Inflammatory macrophage treated with lipopolysaccharide for 1 hour (primary cell): ENCODE measurements at regions not wholly inside any gene's neighbourhood (a gene's known extent, or its start where the extent isn't known, plus 50 kb on each side); places are given as distances from the start of the nearest gene placed in this dataset.

Experiments used
- DNase-seq, 2 donors: peaks; one replicate each; pipeline ENCODE4 v3.0.0-alpha.2; 2020 to 2022

DNA sequence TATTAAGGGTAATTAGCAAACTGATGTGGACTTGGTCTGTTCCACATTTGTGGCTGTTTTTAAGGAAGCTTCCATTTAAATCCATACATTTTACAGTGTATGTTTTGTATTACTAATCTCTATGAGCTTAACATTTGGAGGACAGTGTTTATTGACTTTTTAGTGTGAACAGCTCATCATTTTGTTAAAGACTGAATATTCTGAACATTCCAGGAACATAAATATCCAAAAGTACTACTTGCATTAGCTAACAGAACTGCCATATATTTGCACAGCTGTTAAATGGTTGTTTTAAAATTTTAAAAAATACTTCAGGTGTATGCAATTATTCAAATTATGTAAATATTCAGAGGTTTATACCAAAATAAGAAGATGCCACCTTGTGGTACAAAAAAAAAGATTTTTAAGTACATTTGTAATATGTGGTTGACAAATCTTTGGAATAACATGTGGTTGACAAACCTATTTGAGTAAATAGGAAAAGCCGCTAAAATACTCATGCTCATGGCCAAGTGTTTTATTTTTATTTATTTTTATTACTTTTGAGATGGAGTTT is 439.7 kb upstream of the FANCL start:
- no peak for DNase-seq

DNA sequence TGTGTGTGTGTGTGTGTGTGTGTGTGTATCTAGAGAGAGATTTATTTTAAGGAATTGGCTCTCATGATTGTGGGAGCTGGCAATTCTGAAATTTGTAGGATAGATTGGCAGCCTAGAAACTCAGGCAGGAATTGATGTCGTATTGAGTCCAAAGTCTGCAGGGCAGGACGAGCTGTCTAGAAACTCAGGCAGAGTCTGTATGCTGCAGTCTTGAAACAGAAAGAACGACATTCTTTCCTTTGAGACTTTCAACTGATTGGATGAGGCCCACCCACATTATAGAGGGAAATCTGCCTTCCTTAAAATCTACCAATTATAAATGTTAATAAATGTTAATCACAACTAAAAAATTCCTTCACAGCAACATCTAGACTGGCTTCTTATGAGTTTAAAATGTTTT is 436.6 kb upstream of the FANCL start:
- DNase-seq, result no peak

DNA sequence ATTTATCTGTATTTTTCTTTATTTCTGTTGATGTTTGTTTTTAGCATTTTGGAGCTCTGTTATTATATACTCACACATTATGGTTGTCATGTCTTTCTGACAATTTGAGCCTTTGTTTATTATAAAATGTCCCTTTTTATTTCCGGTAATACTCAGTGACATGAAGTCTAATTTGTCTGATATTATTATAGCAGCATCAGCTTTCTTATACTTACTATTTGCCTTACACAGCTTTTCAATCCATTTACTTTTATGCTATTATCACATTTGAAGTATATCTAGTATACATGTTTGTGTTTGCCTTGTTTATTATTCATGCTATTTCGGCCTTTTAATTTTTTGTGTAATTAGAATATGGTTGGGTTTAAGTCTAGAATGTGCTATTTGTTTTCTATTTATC is 430.6 kb upstream of the FANCL start:
- no peak for DNase-seq

DNA sequence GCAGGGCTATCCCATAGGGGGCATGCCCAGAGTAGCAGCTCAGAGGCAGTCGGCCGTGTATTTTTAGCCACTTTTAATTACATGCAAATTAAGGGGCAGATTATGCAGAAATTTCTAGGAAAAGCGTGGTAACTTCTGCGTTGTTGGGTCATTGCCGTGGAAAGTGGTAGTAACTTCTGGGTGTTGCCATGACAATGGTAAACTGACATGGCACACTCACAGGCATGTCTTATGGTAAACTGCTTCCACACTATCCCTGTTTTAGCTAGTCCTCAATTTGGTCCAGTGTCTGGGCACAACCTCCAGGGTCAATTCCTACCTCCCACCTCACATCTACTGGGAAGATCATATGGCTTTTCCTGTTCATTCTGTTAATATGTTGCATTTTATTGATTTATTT is 428.9 kb upstream of the FANCL start:
- no peak for DNase-seq

DNA sequence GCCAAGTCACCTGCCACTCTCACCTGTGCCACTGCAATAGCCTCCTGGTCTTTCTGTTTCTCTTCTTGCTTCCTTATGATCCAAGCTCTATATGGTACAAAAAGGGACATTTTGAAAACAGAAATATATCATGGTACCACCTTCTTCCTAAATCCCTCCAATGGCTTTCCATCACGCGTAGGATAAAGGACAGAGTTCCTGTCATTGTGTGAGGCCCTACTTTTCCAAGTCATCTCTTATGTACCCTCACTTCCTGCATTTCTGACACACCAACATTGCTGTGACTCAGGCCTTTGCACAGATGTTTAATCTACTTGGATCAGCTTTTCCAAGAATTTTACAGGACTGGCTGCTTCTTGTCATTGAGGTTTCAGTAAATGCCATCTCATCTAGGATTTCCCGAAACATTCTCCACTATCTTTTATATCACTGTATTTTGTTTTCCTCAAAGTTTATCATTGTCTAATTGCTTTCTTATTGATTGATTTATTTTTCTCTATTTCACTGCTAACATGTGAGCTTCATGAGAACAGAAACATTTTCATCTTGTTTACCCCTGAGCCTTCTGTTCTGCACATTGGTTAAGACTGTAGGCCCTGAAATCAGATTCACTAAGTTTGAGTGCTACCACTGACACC is 426.1 kb upstream of the FANCL start:
- no peak for DNase-seq

DNA sequence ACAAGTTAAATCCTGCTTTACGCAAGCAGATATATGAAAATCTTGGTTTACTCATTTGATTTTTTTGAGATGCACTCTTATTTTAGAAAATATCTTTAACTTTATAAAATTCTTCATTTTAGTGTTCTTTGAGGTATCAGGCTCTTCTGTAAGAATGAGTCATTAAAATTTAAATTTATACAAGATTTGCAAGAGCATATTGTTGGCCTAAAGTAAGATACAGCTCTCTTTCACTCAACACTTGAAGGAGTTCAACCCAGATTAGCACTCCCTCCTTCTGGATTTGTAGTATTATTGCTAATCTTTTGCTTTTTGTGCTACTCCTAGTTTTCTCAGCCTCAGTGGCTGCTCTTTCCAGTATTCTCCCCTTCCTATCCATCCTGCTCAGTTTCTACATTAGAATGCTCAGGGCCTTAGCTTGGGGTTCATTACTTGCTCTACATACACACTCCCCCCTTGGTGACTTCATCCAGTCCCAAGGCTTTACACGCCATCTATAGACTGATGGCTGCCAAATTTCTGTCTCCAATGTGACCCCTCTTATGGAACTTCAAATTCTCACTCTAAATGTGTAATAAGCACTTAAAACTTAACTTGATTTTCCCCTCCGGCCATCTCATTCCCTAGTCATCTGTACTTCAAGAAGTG is 425.3 kb upstream of the FANCL start:
- no peak for DNase-seq

DNA sequence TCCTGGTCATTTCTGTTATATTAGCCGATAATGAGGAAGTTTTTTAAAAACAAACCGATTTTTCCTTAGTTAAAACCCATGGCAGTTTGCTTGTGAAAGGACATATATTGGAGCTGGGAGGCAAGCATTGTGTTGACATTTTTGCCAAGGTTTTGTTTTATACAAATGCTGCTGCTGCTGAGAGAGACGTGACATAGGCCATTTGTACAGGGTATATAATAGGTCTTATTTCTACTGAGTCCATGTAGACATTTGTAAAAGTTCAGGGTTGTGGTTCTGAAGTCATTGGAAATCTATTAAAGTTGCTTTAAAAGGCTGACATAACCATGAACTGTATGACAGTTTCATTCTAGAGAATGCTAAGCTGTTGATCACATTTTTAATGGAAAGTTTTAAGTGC is 424.0 kb upstream of the FANCL start:
- no peak for DNase-seq

DNA sequence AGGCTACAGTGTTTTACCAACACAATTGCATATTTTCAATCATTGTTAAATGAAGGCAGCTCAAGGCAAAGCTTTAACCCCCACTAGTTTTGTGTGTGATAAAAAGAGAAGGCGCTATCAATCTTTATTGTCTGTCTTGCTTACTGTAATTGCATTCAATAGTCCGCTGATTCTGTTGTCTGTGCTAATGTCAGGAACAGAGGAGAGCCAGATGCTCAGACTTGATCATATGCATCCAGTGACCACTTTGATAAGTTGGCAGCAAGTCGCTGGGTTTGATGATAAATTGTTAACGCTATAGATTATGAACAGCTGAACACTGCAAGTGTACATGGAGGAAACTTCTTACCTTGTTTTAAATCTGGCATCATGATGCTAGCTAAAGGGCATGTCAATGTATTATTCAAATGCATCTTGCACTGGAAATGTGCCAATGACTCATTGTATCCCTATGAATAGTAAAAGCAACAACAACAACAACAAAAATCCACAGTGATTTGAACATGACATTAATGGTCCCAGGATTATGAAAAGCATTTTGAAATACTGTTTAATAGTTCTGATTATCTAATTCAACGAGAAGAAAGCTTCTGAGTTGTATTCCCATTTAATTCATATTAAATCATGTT is 423.5 kb upstream of the FANCL start:
- DNase-seq, result no peak

DNA sequence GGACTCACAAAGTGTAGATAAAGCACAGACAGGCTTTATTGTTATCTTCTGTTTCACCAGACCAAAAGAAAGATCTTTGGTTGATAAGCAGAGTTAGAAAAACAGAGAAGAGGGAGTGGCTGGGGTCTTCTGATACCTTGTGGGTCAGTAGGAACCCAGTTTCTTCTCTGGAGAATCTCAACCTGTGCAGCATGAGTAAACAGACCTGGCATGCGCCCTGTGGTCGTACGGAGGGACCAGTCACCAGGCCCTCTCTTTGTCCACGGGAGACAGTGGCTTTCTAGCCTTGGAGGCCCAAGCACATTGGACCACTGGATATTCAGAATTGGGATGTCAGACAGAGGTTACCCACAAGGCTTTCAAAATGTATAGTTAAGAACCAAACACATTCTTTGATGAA is 418.9 kb upstream of the FANCL start:
- DNase-seq, result no peak

DNA sequence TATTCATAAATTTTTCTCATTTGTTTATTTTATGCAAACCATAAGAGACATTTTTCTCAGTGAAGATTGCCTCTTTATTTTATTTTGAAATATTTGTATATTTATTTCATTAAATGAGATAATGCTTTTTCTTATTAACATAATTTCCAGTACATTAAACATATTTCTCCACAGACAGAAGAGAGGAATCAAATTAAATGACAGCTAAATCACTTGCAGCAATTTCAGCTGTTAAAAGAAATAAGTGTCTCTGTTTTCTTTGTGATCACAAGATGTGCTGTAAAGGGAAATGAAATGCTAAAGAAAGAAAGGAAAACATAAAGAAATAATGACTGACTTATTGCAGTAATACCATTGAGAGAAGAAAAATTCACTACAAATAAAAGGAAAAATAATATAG is 414.0 kb upstream of the FANCL start:
- no peak for DNase-seq

DNA sequence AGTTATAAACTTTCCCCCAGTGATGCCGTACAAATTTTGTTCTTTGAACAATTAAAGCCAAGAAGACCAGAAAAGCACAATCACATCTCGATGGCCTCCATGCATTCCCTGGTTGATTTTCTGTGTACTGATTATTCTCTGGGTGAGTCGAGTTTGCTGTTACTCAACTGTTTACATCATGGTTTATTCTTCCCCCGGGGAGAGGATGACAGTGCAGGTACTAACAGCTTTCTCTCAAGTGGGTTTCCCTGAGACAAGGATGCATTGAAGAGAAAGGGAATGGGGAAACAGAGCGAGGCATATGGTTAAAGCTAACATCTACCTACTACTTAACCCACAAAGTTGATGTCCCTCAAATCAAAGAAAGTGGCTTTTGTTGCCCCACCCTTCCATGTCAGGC is 410.8 kb upstream of the FANCL start:
- no peak for DNase-seq

DNA sequence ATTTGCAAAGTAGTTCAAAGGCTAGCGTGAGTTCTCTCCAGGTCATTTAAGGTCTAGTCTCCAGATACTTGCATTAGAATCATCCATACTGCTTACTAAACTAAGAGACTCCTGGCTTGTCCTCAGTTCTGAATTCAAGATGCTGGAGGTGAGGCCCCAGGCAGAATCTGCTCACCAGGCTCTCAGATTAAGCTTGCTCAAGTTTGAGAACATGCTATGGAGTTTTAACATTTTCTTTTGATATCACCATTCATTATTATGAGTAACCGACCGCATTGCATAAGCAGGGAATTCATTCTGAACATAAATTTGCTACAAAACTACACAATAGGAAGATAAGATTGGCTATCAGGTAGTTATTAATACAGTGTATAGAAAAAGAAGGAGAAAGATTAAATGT is 409.7 kb upstream of the FANCL start:
- DNase-seq, result no peak

DNA sequence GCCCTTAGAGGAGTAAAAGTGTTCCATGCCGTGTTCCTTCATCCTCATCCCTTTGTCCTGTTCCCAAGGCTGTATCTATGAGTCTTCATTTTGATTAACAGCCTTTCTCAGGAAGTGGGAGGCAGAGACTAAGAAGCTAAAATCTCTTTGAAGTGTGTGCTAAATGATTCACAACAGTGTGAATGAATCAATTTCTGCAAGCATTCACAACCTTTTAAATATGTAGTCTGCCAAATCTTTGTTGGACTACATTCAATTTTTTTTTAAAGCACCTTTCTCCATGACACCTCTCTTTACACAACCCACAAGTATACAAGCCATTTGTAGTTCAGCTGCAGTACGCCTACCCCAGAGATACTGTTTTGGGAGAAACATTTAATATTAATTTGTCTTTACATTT is 408.6 kb upstream of the FANCL start:
- DNase-seq, result no peak

DNA sequence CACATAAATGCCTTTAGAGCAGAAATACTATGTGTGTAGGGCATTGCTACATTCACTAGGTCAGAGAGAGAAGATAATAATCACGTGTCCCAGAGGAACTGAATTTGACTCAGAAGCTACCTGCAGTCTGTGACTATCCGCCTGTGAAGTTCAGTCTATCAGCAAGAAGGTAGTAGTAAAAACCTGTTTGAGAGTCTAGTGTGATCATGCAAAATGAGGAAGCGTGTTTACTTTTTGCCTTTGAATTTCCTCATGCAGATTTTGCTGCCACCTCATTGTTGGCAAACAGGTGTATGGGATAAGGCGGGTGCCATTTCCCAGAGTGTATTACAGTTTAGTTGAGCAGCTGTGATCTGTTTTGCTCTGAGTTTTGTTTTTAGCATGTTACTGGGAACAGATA is 403.9 kb upstream of the FANCL start:
- DNase-seq, result no peak

DNA sequence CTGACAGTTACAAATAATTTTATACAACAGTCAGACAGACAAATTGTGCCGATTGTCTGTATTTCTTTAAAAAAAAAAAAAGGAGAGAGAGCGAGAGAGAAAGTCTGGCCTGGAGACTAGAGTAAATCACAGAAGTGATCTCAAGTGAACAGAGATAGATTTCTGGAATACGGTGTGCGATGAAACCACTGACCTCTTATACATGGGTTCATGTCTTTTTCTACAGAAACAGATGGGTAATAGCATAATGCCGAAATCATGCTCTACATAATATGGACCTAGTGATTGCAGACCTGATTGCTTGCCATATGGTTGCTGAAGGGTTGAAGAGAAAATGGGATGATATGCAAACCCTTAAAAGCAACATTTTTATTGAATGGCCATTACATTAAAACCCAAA is 403.3 kb upstream of the FANCL start:
- DNase-seq, result no peak

DNA sequence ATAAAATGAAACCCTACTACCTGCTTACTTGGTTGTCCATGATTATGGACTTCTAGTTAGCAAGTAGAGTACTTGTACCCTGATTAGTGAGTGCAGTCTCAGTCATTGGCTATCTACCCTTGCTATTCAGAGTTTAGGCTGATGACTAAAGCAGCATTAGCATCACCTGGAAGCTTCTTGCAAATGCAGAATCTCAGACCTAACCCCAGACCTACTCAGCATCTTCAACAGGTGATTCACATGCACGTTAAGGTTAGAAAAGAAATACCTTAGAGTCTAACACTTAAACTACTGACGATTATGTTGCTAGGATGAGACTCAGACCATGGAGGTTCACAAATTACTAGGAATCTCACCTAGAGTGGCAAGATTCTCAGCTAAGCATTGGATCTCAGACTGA is 399.9 kb upstream of the FANCL start:
- no peak for DNase-seq

DNA sequence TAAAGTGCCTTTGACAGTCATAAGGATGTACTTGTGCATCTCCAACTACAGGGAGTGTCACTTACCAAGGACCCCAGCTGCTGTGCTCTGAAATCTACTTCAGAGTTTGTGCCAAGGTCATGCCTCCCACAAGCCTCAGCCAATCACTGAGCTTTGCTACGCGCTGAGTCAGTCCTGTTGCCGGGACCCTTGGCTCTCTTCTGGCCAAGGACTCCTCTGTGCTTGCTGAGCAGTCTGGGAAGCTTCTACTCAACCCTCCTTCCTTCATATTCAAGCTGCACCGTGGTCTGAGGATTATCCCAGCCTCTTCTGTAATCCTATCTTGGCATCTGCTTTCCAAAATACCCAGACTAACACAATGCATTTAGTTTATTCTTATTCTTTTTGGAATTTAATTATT is 398.9 kb upstream of the FANCL start:
- DNase-seq, result no peak

DNA sequence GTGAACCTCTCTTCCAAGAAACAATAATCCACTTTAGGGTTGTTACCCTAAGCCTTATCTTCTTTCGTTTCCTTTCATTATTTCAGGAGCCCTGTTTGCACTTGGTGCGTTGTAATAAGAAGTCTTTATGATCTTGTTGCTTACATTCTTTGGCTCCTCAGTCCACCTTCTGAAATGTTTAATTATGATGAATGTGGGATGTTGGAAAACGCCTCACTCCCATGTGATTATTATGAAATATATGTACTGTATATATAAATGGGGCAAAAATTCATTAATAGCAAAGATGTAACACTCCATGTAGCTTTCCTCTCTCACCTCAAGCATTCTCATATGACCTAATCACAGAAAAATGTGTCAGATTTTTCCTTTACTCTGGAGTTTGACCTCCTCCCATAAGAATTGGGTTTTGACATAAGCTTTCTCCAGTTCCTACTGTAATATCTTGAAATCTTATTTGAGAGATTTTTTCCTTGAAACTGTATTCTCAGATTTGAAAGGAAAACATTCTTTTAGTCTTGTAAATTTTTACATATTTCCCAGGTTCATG is 397.2 kb upstream of the FANCL start:
- DNase-seq, result no peak

DNA sequence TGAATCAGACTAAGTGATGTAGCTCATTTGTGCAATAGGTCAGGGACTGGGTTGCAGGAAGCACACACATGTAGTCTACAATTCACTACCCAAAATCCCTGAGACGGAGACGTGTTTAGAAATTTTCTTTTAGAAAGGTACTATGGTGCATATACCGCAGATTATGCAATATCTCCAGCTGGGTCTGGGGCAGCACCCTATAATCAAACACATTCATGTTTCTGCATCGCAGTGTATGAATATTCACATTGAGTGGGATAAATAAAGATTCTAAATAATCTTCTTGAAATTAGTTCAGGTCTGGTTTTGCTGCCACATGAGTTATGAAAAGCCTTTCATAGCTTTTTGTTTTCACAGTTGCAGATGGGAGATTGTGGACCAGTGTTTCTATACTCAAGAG is 395.7 kb upstream of the FANCL start:
- DNase-seq, result no peak

DNA sequence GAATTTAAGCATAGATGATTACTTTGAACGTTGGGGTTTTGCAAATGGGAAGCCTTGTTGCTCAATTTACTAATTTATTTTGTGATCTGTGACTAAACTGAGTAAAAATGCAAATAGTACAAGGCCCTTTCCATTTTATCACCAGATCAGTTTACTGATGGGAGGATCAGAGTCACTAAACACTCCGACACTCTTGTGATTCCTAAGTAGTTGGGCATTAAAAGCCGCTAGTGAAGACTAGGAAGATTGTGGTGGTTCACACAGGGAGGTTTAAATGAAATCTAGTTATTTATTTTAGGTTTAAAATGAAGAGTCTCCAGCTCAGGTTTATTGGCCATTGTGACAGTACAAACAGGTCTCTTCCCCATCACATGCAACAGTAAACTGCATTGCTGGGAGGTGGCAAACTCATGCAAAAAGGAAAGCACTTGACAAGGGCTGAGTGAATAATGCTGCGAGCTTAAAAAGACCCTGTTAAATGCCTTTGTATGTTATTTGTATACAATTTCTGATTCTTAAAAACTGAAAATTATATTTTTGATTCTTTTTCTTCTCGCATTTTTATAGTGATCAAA is 394.8 kb upstream of the FANCL start:
- DNase-seq, result no peak

DNA sequence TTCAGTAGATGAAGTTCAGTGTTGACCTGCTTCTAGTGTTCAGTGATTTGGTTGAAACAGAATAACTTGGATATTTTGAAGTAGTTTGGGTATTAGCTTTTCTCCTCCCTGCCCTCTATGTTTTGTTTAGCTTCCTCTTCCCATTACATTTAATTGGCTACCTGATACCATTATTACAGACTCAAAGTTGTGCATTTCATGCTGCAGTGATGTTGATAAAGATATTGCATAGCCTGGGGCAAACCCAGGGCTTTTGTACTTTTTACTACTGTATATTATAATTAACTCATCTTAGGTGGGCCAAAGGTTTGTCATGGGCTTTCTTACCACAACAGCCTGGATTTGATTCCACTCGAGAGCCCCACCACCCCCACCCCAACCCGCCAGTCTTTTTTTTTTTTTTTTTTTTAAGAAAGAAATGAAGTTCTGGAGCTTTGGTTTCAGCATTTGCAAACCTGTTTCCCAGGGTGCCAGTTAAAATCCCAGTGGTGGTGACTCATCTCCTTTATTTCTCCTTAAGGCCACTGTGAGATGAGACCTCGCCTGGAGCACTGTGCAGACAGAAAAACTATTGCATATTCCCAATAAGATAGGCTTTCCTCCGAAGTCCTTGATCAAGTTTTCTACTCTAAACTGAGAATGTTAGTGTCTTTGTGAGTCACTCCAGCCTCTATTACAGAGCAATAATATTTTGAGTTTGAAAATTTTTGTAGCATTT is 393.7 kb upstream of the FANCL start:
- no peak for DNase-seq

DNA sequence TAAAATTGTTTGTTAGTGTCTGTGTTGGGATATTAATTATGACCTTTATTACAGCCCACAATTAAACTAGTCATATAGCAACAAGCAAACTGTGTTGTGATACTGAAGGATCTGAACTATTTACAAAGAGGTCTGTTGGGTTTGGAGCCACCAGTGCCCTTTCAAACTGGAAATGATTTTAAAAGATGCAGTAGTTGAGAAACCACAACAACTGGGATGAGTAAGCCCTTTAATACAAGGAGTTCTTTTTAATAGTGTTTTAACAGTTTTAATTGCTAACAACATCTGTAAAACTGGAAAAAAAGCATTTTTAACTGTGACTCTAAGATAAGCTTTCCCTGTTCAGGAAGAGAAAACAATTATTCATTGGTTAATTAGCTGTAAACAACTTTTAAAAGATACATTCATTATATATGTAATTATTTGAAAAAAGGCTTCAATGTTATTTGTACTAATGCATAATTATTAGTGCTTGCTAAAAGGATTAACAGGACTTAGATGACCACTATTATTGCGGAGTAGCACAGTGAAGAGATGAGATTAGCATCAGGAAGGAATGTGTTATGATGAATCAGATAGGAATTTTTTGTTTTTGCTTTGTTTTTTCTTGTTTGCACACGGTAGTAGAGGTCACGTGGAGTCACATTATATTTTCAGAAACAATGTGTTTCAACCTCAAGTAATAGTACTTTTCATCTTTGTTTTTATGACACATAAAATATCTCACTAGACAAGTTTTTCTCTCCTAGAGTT is 392.7 kb upstream of the FANCL start:
- DNase-seq, result no peak
